ENCODE measurements at regions not wholly inside any gene's neighbourhood (a gene's known extent, or its start where the extent isn't known, plus 50 kb on each side); places are given as distances from the start of the nearest gene placed in this dataset.

- FAIRE-seq (no peak), DNase-seq (no peak), ATAC-seq (no peak)
- H3K9me3 ChIP-seq, result no peaks in the 10 kb centered on the region
- H3K27ac ChIP-seq, result no peak overlapping the region
- 72 to 79% methylated on average over 17 of the region's 17 CpGs for WGBS, 2 donors
- intact Hi-C loops (cut with DNase I), result no loop called here
- no peaks in the 10 kb centered on the region for H3K4me1 ChIP-seq
- H3K27me3 ChIP-seq, result no peaks in the 10 kb centered on the region
- TF ChIP-seq, protein P1, sequence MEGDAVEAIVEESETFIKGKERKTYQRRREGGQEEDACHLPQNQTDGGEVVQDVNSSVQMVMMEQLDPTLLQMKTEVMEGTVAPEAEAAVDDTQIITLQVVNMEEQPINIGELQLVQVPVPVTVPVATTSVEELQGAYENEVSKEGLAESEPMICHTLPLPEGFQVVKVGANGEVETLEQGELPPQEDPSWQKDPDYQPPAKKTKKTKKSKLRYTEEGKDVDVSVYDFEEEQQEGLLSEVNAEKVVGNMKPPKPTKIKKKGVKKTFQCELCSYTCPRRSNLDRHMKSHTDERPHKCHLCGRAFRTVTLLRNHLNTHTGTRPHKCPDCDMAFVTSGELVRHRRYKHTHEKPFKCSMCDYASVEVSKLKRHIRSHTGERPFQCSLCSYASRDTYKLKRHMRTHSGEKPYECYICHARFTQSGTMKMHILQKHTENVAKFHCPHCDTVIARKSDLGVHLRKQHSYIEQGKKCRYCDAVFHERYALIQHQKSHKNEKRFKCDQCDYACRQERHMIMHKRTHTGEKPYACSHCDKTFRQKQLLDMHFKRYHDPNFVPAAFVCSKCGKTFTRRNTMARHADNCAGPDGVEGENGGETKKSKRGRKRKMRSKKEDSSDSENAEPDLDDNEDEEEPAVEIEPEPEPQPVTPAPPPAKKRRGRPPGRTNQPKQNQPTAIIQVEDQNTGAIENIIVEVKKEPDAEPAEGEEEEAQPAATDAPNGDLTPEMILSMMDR (IDR thresholded peaks at IDR 0.05), result no peak
- H3K4me3 ChIP-seq, result no peak overlapping the region
- H3K36me3 ChIP-seq, result no peaks in the 10 kb centered on the region
Observed at GRCh38 chr7:153504288-153505075, 547.7 kb upstream of the DPP6 start.

- Histone ChIP-seq H3K27me3 (no peaks in the 10 kb centered on the region), H3K27ac (no peak overlapping the region), H3K4me3 (no peak overlapping the region), H3K36me3 (no peaks in the 10 kb centered on the region), H3K4me1 (no peaks in the 10 kb centered on the region), H3K9me3 (no peaks in the 10 kb centered on the region)
- no peak for FAIRE-seq
- TF ChIP-seq, protein P1 (IDR thresholded peaks at IDR 0.05), result no peak
- ATAC-seq, result no peak
- 64 to 73% methylated on average over 4 of the region's 4 CpGs for WGBS, 2 donors
- DNase-seq, result no peak
- intact Hi-C loops (cut with DNase I), result no loop called here
Observed at GRCh38 chr7:153507885-153508284, 544.3 kb upstream of the DPP6 start.

DNA sequence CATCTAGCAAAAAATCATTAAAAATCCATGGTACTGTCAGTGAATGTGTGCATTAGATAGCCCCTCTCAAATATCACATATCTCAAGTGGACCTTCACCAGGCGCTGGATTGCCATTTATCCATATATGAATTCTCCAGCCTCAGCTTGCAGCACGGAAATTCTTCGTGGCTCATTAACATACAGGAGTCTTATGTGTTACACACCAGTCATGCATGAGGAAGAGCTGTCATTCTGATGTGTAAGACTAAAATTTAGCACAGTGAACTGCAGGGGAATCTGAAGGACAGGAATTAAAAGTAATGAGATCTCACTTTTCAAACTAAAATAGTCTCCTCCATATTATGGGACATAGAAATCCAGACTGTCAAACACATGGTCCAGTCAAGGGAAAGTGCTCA is 542.4 kb upstream of the DPP6 start:
- H3K4me1 ChIP-seq, result no peaks in the 10 kb centered on the region
- intact Hi-C loops (cut with DNase I), result no loop called here
- H3K4me3 ChIP-seq, result no peak overlapping the region
- no peaks in the 10 kb centered on the region for H3K27me3 ChIP-seq
- ATAC-seq (no peak), DNase-seq (no peak), FAIRE-seq (no peak)
- H3K27ac ChIP-seq, result no peak overlapping the region
- no peaks in the 10 kb centered on the region for H3K36me3 ChIP-seq
- TF ChIP-seq, protein P1 (IDR thresholded peaks at IDR 0.05), result no peak
- H3K9me3 ChIP-seq, result no peaks in the 10 kb centered on the region
- WGBS, 2 donors, result 36 to 55% methylated on average over 3 of the region's 3 CpGs

DNA sequence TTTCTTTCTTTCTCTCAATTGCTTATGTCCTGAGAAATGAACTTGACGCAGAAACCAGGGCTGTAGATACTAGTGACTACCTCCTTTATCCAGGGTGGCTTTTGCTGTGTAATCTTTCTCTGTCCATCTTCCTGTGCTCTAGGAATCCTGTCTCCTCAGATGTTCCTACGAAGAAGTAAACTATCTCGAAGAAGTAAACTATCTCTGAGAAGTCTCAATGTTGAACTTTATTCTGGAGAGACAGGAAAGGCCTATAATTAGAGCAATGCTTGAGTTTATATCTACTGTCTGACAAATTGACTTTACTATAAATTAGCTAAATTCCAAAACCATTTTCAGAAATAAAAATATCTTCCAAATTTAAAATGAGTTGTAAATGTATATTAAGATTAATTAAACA is 541.5 kb upstream of the DPP6 start:
- no peak overlapping the region for H3K27ac ChIP-seq
- H3K4me3 ChIP-seq, result no peak overlapping the region
- TF ChIP-seq, protein P1 (IDR thresholded peaks at IDR 0.05), result no peak
- H3K4me1 ChIP-seq, result no peaks in the 10 kb centered on the region
- no peaks in the 10 kb centered on the region for H3K36me3 ChIP-seq
- H3K9me3 ChIP-seq, result no peaks in the 10 kb centered on the region
- DNase-seq, result no peak
- WGBS, 2 donors, result 53% methylated on average over 3 of the region's 3 CpGs
- intact Hi-C loops (cut with DNase I), result no loop called here
- ATAC-seq, result no peak
- no peak for FAIRE-seq
- no peaks in the 10 kb centered on the region for H3K27me3 ChIP-seq

GRCh38 chr7:153514032-153514431 is 538.2 kb upstream of the DPP6 start:
- H3K36me3 ChIP-seq, result no peaks in the 10 kb centered on the region
- WGBS, 2 donors, result 63 to 84% methylated on average over 5 of the region's 5 CpGs
- H3K27ac ChIP-seq, result no peak overlapping the region
- no peaks in the 10 kb centered on the region for H3K27me3 ChIP-seq
- DNase-seq, result no peak
- no peak for FAIRE-seq
- H3K4me1 ChIP-seq, result no peaks in the 10 kb centered on the region
- no peak for ATAC-seq
- TF ChIP-seq, protein P1 (IDR thresholded peaks at IDR 0.05), result no peak
- intact Hi-C loops (cut with DNase I), result no loop called here
- H3K9me3 ChIP-seq, result no peaks in the 10 kb centered on the region
- no peak overlapping the region for H3K4me3 ChIP-seq

Data from pancreas (tissue), 10 donors.